Erythroblast (primary cell): ENCODE measurements at regions not wholly inside any gene's neighbourhood (a gene's known extent, or its start where the extent isn't known, plus 50 kb on each side); places are given as distances from the start of the nearest gene placed in this dataset.

Source experiments
- GATA1 ChIP-seq: IDR thresholded peaks from 2 replicates; pipeline ENCODE4 v1.6.1; 2011; ENCODE audit warnings: low read depth, mild to moderate bottlenecking, control low read depth, low read length, moderate library complexity
- POLR2A ChIP-seq: IDR thresholded peaks from 2 replicates; pipeline ENCODE4 v1.6.1; 2011; ENCODE audit warnings: mild to moderate bottlenecking, low read length

GRCh38 chr6:170172392-170172791 is 118.5 kb downstream of the DLL1 start:
- TF ChIP-seq POLR2A (no peak), GATA1 (no peak)
